ENCODE measurements at regions not wholly inside any gene's neighbourhood (a gene's known extent, or its start where the extent isn't known, plus 50 kb on each side); places are given as distances from the start of the nearest gene placed in this dataset.

GRCh38 chr11:129655247-129655832, 160.3 kb upstream of the TMEM45B start:
- no peak for DNase-seq
- Histone ChIP-seq H3K27ac (no peak overlapping the region), H3K4me3 (no peak overlapping the region), H3K36me3 (ENCODE audit: low read depth, missing control alignments) (no peaks in the 10 kb centered on the region), H3K27me3 (no peaks in the 10 kb centered on the region), H3K9me3 (no peaks in the 10 kb centered on the region), H3K4me1 (no peaks in the 10 kb centered on the region)
- no peak for TF ChIP-seq POLR2A (IDR thresholded peaks at IDR 0.05)
- TF ChIP-seq CTCF (IDR thresholded peaks at IDR 0.05) = no peak
- intact Hi-C loops (cut with DNase I; ENCODE audit: low total_unique reads) = no loop called here
- WGBS, 2 donors = 59 to 80% methylated on average over 1 of the region's 1 CpG

GRCh38 chr11:129657866-129658525, 157.7 kb upstream of the TMEM45B start:
- H3K27me3 ChIP-seq = no peaks in the 10 kb centered on the region
- no peaks in the 10 kb centered on the region for H3K36me3 ChIP-seq (ENCODE audit: low read depth, missing control alignments)
- no peaks in the 10 kb centered on the region for H3K9me3 ChIP-seq
- H3K27ac ChIP-seq = no peak overlapping the region
- no peak for DNase-seq
- TF ChIP-seq POLR2A (IDR thresholded peaks at IDR 0.05) = no peak
- TF ChIP-seq CTCF (IDR thresholded peaks at IDR 0.05) = no peak
- H3K4me1 ChIP-seq = no peaks in the 10 kb centered on the region
- H3K4me3 ChIP-seq = no peak overlapping the region
- intact Hi-C loops (cut with DNase I; ENCODE audit: low total_unique reads) = no loop called here
- 53 to 59% methylated on average over 6 to 9 of the region's 9 CpGs for WGBS, 2 donors

- Histone ChIP-seq H3K27ac (no peak overlapping the region), H3K36me3 (ENCODE audit: low read depth, missing control alignments) (no peaks in the 10 kb centered on the region), H3K9me3 (no peaks in the 10 kb centered on the region), H3K4me3 (no peak overlapping the region), H3K27me3 (no peaks in the 10 kb centered on the region), H3K4me1 (no peaks in the 10 kb centered on the region)
- no peak for TF ChIP-seq CTCF (IDR thresholded peaks at IDR 0.05)
- TF ChIP-seq POLR2A (IDR thresholded peaks at IDR 0.05) = no peak
- 55 to 100% methylated on average over 2 to 7 of the region's 7 CpGs for WGBS, 2 donors
- DNase-seq = no peak
- intact Hi-C loops (cut with DNase I; ENCODE audit: low total_unique reads) = no loop called here
Measured at GRCh38 chr11:129658526-129658867, 157.2 kb upstream of the TMEM45B start.

GRCh38 chr11:129680907-129681306, 134.7 kb upstream of the TMEM45B start:
- no peak for TF ChIP-seq CTCF (IDR thresholded peaks at IDR 0.05)
- TF ChIP-seq POLR2A (IDR thresholded peaks at IDR 0.05) = no peak
- Histone ChIP-seq H3K9me3 (no peaks in the 10 kb centered on the region), H3K27me3 (no peaks in the 10 kb centered on the region), H3K4me3 (no peak overlapping the region), H3K4me1 (no peaks in the 10 kb centered on the region), H3K36me3 (ENCODE audit: low read depth, missing control alignments) (no peaks in the 10 kb centered on the region), H3K27ac (no peak overlapping the region)
- WGBS, 2 donors = 90% methylated on average over 3 of the region's 3 CpGs
- intact Hi-C loops (cut with DNase I; ENCODE audit: low total_unique reads) = no loop called here
- DNase-seq = no peak
